Astrocyte of the spinal cord (primary cell): ENCODE measurements at regions not wholly inside any gene's neighbourhood (a gene's known extent, or its start where the extent isn't known, plus 50 kb on each side); places are given as distances from the start of the nearest gene placed in this dataset.

Experiments
- DNase-seq: peaks from one replicate; pipeline ENCODE4 v3.0.0; 2011; ENCODE audit warnings: low read depth, low spot score
- H3K4me3 ChIP-seq: 2 replicates; pipeline ENCODE4 v1.5.1; 2011; ENCODE audit warnings: low read depth, mild to moderate bottlenecking, low read length, moderate library complexity
- CTCF ChIP-seq: IDR thresholded peaks from 2 replicates; pipeline ENCODE4 v1.5.1; 2012; ENCODE audit warnings: low read depth, mild to moderate bottlenecking, low read length, inconsistent platforms
- in situ Hi-C: cut with HindIII; loops from 2 replicates; pipeline ENCODE4 v1.10.0; 2017; ENCODE audit warnings: low sequenced_read_pairs

GRCh38 chr10:10915215-10915614 lies 102.5 kb upstream of the CELF2 start:
- H3K4me3 ChIP-seq: no peak overlapping the region
- in situ Hi-C loops: no loop called here
- TF ChIP-seq CTCF: no peak
- no peak for DNase-seq

- no peak for DNase-seq
- in situ Hi-C loops: no loop called here
- no peak for TF ChIP-seq CTCF
- H3K4me3 ChIP-seq: no peak overlapping the region
Observed at GRCh38 chr10:10917031-10917430, 100.6 kb upstream of the CELF2 start.

- TF ChIP-seq CTCF: no peak
- in situ Hi-C loops: no loop called here
- H3K4me3 ChIP-seq: no peak overlapping the region
- DNase-seq: no peak
Observed at GRCh38 chr10:10919976-10920375, 97.7 kb upstream of the CELF2 start.

- no peak overlapping the region for H3K4me3 ChIP-seq
Observed at GRCh38 chr10:10921826-10922461, 95.7 kb upstream of the CELF2 start.

GRCh38 chr10:10923029-10923651 lies 94.5 kb upstream of the CELF2 start:
- DNase-seq: no peak
- in situ Hi-C loops: no loop called here
- TF ChIP-seq CTCF: no peak
- no peak overlapping the region for H3K4me3 ChIP-seq

More at GRCh38 chr10:10921826-10922461, 95.7 kb upstream of the CELF2 start:
- no peak for TF ChIP-seq CTCF
- no peak for DNase-seq
- in situ Hi-C loops: no loop called here

GRCh38 chr10:10925667-10926066 lies 92.0 kb upstream of the CELF2 start:
- no peak for DNase-seq
- no peak for TF ChIP-seq CTCF
- H3K4me3 ChIP-seq: no peak overlapping the region
- in situ Hi-C loops: no loop called here

GRCh38 chr10:10927608-10928007 lies 90.1 kb upstream of the CELF2 start:
- no peak for TF ChIP-seq CTCF
- in situ Hi-C loops: no loop called here
- H3K4me3 ChIP-seq: no peak overlapping the region
- no peak for DNase-seq
